ENCODE measurements at regions not wholly inside any gene's neighbourhood (a gene's known extent, or its start where the extent isn't known, plus 50 kb on each side); places are given as distances from the start of the nearest gene placed in this dataset.

DNA sequence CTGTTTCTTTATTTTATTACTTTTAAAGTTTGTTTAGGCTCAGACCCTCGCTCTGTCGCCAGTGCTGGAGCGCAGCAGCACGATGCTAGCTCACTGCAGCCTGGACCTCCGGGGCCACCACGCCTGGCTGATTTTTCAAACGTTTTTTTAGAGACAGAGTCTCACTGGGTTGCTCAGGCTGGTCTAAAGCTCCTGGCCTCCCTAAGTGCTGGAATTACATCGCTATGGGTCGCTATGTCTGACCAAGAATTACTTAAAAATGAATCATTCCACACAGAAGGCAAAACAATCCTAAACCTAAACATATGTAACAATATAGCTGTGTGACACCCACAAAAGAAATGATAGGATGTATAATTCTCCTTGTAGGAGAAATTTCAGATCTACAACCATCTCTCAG is 86.9 kb upstream of the SIMC1 start:
- no peak for DNase-seq

DNA sequence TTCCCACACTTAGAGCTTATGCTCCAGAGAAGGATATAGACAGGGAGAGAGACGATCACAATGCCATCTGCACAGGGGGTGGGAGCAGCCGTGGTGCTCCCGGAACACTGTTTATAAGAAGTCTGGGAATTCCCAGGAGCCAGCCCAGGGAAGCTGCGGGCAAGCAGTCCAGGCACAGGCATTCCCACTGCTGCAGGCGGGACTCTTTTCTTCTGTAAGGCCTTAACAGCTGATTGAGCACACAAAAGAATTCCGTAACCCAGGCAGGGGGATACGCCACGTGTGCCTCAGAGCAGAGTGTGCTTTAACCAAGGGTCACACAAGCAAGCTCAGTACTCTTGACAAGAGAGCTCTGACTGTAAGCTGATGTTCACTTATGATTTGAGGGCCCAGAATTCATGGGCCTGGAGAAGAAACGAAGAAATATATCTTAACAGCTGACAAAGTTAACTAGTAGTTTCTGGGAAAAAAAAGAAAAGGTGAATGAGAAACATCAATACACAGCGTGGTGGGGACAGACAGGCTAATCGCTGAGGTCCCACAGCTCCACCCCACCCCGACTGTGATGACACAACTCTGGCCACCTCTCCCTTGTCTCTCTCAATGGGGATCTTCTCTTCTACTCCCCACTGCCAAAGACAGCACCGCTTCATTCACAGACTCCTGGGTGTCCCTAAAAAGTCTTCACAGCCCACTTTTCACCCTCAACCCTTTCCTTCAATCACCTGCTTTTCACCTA is 85.9 kb upstream of the SIMC1 start:
- DNase-seq, result no peak

DNA sequence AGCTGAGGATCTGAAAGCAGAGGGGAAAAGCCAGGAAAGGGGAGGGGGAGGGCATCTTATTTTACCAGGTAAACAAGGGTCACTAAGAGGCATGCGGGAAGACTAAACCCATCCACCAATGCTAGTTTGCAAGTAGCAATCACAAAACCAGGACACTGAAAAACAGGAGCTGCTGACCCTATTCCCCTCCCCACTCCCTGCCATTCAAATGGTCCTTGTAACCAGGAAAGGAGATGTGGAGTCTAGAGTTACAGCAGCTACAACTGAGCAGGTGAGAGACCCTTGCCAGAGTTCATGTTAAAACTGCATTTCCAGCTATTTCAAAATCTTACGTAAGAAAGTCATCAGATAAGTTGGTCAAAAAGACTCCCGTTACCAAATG is 85.3 kb upstream of the SIMC1 start:
- DNase-seq, result no peak

DNA sequence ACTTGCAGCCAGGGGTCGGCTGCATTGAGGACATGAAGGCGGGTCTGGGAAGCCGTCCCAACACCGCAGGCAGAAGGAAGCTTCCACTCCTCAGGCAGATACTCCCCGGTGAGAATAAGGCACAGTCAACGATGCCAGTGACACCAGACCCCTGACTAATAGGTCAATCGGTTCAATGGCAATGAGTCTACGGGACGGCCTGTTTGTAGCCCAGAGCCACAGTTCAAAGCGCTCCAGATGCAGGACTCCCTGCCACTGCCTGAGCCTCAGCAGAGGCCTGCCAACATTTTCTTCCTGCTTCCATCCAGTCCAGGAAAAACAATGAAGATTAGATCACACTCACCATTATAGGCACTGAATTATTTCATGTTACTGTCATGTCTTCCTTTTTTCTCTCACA is 84.5 kb upstream of the SIMC1 start:
- DNase-seq, result no peak

DNA sequence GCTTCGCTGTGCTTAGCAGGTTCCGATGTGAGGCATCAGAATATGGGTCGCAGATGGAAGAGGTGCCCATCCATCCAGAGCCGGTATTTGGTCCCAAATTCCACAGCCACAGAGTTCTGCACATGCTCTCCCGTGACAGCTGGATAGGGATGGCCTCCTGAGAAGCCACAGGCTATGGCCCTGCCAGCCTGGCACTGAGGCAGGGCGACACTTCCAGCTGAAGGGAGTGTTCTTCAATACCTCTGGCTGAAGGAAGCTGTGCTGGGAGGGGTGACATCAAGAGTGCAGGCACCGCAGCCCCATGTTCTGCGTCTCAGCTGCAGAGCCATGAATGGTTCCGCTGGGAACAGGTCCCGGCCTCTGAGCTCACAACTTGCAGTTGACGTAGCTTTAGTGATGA is 83.4 kb upstream of the SIMC1 start:
- DNase-seq, result no peak

DNA sequence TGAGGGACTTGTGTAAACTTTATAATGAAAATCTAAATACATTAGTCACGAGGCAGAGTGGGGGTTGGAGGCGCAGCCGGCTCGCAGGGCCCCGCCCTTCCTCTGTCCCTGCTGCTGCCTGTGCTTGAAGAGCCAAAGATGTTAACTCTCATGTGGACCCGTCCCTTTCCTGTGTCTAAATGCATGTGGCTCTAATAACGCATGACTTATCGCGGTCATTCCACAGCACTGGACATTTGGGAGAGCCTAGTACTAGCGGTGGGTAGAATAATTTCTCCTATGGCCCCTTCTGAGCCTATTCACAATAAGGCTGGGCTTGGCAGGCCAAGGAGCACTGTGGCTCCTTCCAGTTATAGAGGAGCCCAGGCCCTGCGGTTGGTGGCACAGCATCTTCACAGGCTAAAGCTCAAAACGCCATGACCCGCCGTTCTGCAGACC is 82.3 kb upstream of the SIMC1 start:
- no peak for DNase-seq

DNA sequence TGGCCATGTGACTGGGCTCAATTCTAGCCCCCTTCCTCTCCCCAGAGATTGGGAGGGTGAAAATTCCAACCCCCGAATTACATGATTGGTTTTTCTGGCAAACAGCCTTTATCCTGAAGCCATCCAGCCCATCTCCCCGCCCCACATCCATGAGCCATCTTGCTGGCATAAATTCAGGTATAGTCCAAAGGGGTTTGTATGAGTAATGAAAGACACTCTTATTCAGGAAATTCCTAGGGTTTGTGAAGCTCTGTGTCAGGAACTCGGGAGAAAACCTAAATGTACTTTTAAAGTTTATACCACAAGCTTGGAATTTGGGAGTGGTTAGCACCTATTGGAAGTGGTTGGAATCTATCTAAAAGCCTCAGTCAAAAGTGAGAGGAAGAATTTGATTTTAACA is 80.6 kb upstream of the SIMC1 start:
- no peak for DNase-seq

DNA sequence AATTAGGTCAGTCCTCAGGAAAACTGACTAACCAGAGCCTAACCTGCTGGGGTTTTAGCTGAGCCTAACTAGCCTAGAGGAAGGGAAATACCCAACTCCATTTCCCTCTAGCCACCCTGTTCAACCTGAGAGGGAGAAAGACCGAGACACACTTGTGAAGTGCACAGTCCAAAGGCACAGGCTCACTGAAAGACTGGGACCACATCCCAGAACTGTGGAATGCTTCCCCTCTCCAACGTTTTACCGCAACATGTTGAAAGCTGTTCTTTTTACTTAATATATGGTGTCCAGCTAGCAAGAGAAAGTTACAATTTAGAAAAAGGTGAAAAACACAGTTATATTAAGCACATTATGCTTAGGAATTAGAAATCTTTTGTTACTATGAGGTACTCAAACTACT is 76.8 kb upstream of the SIMC1 start:
- no peak for DNase-seq

DNA sequence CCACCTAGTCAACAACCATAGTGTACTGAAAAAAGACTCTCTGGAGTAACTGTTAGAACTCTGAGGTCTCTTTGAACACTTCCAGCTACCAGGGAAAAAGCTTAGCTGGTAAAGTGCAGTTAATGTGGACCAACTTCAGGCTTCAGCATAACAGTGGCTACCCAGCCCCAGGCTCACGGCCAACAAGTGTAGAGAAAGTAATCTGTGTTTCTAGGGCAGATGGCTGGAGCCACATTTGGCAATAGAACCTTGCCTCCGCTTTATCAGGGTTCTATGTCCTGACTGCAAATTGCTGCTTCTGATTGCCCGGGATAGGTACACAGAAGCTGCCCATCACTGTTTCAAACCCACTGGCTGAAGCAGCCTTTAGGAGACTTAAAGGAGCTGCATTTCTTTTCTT is 76.0 kb upstream of the SIMC1 start:
- peak; percentile 21 for DNase-seq

DNA sequence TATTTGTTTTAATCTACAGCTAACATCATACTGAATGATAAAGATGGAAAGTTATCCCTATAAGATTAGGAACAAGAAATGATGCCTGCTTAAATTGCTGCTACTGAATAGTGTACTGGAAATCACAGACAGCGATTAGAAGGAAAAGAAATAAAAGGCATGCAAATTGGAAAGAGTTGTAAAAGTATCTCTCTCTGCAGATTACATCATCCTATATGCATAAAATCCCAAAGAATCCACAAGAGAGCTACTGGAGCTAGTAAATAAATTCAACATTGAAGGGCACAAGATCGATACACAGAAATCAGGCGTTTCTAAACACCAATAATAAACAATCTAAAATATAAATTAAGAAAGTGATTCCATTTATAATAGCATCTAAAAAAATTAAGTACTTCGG is 75.3 kb upstream of the SIMC1 start:
- DNase-seq, result no peak

DNA sequence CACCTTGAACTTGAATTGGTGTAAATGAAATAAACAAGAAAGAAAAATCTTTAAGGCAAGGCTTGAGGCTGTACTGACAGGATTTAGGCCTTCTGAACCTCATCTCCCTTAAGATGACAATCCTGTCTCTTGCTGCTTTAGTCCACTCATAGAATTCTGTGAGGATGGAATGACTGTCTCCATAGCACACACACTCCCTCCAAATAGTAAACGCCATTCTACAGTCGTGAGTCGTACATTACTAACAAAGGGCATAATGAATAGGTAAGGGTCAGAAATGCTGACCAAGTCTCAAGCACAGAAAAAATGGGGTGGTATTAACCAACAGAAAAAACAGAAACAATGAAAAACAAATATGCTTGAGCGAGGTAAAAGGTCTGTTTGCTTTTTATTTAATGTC is 71.8 kb upstream of the SIMC1 start:
- DNase-seq, result no peak

DNA sequence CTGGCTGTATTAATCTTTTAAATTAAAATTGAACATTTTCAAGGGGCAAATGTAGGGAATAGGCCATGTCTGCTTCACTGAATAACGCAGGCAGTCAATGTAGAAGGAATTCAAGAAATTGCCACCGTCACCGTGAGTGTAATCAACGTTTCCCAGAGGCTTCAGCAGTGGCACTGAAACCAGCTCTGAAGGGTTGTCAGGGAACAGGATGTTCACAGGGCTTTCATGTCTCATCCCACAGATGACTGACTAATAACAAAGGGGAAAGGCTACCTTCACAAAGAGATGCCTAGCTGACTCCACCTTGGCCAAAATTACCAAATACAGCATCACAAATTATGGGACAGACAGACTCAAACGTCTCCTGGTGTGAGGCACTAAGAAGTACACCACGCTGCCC is 70.4 kb upstream of the SIMC1 start:
- no peak for DNase-seq

DNA sequence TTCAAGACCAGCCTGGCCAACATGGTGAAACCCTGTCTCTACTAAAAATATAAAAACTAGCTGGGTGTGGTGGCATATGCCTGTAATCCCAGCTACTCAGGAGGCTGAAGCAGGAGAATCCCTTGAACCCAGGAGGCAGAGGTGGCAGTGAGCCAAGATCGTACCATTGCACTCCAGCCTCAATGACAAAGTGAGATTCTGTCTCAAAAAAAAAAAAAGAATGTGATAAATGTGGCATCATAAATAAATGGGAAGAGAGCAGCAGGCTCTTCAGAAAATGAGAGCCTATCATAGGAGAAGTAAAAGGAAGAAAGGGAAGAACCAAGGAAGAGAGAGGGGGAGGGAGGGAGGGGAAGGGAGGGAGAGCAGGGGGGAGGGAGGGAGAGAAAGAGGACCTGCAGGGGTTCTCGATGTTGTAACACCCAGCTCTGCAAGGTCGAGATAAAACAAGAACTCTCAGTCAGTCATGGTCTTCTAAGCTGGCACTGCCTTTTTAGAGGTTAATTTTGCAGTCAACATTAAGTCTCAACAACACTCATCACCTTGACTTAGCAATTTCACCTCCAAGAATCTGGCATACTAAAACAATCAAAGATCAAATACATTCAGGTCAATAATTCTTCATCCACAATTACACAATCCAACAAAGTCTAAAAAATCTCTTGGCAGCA is 68.7 kb upstream of the SIMC1 start:
- DNase-seq, result no peak

DNA sequence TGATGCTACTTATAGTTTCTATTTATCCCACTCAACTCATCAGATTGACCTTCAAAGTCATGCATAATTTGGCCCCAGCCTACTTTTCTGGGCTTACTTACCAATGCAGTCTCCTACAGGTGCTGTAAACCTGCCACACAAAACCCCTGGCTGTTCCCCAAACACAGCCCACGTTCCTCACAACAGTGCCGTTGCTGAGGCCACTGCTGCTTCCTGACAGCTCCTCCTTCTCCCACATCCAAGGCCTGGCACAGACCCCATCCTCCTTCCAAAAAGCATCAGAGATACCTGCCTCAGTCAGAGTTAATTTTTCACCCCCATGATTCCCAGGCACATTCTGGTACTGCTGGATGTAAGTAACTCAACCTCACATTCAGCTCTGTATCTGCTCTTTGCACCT is 68.1 kb upstream of the SIMC1 start:
- no peak for DNase-seq

DNA sequence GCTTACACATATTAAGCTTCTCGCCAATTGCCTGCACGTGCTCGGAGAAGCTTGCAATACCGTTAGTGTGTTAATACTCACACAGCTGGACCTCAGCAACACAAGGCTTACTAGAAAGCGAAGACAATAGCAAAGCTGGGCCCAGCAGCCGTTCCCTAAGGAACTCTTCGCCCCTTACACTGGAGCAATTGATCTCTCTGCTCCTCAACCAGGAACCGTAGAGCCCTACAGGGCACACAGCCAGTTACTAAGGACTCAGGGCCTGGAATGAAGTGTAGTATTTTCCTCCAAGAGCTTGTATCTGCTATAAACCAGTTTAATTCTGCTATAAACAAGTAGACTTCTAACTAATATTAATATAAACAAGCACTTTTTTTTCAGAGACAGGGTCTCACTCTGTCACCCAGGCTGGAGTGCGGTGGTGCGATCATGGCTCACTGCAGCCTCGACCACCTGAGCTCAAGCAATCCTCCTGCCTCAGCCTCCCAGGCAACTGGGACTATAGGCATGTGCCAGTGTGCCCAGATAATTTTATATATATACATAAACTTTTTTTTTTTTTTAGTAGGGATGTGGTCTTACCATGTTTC is 67.0 kb upstream of the SIMC1 start:
- no peak for DNase-seq

DNA sequence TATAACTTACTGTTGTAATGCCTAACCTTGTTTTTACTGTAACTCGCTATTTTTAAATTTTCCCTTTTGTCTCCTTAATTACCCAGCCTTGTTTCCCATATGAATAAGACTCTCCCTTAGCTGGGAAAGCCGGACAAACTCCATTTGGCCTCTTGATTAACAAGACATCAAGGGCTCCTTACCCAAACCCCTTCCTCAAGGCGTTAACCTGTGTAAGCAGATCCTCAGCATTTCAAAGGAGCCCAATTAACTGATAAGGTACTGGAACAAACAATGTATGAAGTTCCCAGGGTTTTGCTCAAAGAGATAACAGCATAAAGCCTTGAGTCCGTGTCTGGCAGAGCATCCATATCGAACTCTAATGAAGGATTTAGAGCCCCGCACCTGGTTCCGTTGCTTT is 66.0 kb upstream of the SIMC1 start:
- DNase-seq, result no peak

DNA sequence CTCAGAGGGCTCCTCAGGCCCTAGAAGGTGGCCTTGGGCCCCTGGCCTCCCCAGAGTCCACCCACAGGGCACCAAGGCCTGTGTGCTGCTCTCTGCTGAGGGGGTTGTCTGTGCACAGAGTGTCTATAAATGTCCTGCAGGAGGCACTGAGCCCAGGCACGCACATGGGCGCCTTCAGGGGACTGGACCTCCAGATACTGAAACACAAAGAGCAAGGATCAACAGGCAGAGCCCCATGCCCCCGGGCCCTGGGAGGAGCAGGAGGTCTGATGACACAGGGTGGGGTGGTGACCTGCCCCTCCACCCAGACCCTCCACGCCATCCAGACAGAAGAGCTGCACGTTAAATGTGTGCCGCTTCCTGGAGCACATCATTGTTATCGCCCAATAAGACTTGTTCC is 64.6 kb upstream of the SIMC1 start:
- no peak for DNase-seq

DNA sequence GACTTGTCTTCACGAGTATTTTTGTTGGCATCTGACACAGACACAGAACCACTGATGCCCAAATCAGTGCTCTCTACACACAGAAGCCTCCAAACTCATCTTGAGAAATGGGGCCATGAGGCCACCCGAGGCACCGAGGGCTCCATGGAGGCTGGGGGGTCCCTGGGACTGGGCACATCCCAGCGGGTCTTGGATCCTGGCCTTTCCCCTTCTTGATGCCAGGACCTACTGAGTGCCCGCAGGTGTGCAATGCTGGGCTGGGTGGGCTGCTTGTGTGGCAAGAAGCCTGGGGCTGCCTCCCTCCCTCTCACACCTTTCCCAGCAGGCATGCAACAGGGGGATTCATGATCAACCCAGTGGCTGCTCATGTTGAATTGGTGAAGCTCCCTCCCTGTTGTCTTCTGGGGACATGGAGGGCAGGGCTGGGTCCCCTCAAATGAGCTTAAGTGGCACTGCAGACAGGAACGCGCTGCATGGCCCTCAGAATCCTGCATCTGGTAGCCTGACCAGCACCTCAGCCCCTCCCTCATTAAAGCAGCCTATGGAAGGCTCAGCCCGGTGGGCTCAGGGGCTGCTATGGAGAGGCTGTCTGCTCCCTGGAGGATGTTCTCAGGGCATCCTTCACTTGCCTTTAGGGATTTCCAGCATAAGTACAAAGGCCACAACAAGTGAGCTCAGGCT is 63.7 kb upstream of the SIMC1 start:
- DNase-seq, result no peak

DNA sequence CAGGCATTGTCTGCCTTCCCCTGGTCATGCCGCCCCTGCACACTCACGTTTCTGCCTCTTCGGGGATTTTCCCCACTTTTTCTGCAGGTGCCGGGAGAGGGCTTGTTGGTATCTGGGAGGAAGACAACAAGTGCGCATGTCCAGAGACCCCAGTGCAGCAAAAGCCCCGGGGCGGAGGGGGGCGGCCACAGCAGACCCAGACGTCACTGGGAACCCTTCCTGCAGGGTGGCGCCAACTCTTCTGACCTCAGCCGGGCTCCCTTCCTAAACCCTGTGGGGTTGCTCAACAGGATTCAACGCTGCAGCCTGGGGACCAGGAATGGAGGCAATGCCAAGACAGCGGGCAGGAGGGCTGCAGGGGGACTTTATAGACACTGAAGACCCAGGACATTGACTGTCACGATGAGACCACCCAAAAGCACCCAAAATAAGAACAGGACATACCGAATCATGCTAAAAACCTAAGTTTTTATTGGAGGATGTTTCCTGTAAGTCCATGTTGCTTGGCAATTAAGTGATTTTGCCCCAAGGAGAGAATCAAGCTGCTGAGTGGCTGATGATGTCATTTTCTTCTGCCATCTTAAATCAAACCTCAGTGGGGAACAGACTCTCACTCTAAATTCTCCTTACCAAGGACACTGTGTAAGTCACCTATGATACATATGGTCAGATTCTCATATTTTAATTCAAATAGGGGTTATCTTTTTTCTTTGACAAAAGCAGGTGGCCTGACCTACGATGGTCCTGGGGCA is 62.9 kb upstream of the SIMC1 start:
- no peak for DNase-seq

DNA sequence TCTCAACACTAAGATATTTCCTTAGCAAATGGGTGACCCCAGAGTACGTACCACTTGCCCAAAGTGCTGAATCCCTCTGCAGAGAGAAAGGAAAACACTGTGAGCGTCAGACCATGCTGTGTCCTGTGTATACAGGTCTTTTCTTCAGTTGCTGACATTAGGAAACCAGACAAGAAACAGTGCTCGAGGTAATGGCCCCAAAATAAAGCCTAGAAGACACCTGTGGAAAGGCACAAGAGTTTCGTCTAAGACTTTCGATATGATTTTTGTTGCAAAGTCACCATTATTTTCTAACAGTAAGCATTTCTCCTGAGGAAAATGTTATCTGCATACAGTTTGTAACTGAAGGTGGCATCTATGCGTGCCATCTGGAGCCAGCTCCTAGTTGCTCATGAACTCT is 62.0 kb upstream of the SIMC1 start:
- no peak for DNase-seq

DNA sequence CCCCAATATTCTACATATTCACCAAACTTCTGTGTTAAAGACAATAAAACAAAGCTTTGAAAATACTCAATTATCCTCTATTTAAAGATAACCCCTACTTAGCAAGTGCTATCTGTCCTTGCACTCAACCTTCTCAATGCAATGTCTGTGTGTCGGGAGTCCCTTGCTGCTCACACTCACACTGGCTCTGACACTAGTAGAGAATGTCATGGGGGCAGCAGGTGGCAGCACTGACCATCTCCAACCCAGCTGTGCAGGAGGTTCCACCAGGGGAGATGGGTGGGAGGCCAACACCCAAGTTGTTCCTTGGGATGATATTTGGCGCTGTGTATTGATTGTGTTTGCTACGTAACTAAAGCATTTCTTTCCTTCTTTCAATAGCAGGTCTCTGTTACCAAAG is 59.4 kb upstream of the SIMC1 start:
- DNase-seq, result no peak

DNA sequence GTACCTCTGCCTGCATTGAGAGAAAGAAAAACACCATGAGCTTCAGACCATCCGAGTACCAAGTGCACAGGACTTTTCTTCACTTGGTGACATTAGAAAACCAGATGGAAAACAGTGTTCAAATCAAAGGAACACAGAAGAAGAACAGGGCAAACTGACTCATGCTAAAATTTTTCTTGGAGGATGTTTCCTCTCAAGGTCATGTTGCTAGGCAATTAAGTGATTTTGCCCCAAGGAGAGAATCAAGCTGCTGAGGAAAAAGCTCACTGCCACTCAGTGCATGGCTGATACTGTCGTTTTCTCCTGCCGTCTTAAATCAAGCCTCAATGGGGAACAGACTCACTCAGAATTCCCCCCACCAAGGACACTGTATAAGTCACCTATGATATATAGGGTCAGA is 57.9 kb upstream of the SIMC1 start:
- DNase-seq, result no peak

DNA sequence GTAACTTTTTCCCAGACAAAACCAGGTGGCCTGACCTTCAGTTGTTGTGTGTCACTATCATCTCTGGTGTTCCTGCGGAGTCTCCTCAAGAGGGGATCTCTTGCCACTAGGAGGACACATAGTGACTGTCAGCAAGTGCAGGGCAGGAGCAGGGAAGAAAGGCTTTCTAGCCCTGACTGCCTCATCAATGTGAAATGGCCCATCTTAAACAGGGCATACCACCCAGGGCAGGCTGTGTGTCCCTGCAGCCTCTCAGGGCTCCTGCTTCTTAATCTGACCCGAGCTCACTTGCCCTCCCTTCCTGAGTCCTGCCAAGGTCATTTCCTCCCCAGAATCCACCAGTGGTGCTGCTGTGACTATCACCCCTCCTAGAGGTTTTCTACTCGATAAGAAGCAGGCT is 57.4 kb upstream of the SIMC1 start:
- no peak for DNase-seq

Data from NCI-H1694 (cell line).